HCT116 (cell line): ENCODE measurements at regions not wholly inside any gene's neighbourhood (a gene's known extent, or its start where the extent isn't known, plus 50 kb on each side); places are given as distances from the start of the nearest gene placed in this dataset.

Experiments
- ATAC-seq: fragments of 200-7000 bp; cut with Tn5 transposase; 2 replicates; pipeline ENCODE4 v1.9.1; 2020; ENCODE audit warnings: mild to moderate bottlenecking, moderate library complexity
- BruUV-seq: library from RNA; stranded (reverse); fragments of 400-500 nt; replicated peaks from 2 replicates; lab custom pipeline; 2021; lab: Mats Ljungman, UMichigan
- CTCF ChIA-PET: fragments of 300-600 bp; sonication (Branson Sonifier 250); formaldehyde crosslinking; loops from one replicate; lab custom pipeline; 2021; ENCODE audit warnings: antibody characterized with exemption; lab: Charles Lee
- POLR2A ChIA-PET: fragments of 300-600, 350-600 bp; sonication (Branson Sonifier 250); formaldehyde crosslinking; loops from one replicate; lab custom pipeline; 2021; ENCODE audit warnings: antibody characterized with exemption; lab: Charles Lee
- RAD21 ChIA-PET, 2 experiments: fragments of 300-600 bp; sonication (Branson Sonifier 250); formaldehyde crosslinking; loops; one replicate each; lab custom pipeline; 2023; ENCODE audit warnings: low total read pairs in 2 of 2; ENCODE audit not compliant: uncharacterized antibody in 2 of 2, unreplicated experiment in 2 of 2, low non-redundant PET in 1 of 2; lab: Charles Lee
- DNase-seq: peaks from one replicate; pipeline ENCODE4 v3.0.0-alpha.2; 2010; ENCODE audit warnings: low read depth, low spot score
- H2AFZ ChIP-seq: fragments of 200-600 bp; shearing (Covaris generic), sonication (generic); 2 replicates; pipeline ENCODE4 v1.6.1; 2017; ENCODE audit warnings: low read depth, mixed run types, mixed read lengths, antibody characterized with exemption, low read length; ENCODE audit not compliant: poor library complexity, severe bottlenecking
- H3K27ac ChIP-seq: 2 replicates; pipeline ENCODE4 v1.5.1; 2012; ENCODE audit warnings: low read depth, low read length
- H3K27me3 ChIP-seq: fragments of 200-600 bp; sonication (generic); 2 replicates; pipeline ENCODE4 v1.6.1; 2016; ENCODE audit warnings: mixed run types, low read length, mixed read lengths; ENCODE audit not compliant: insufficient read depth
- H3K36me3 ChIP-seq, 2 experiments: fragments of 200-500 bp in 1 of 2; fragments of 200-600 bp in 1 of 2; sonication (Bioruptor generic) in 1 of 2; sonication (generic) in 1 of 2; 2 replicates each; pipeline versions ENCODE4 v1.5.1 to v1.6.1; 2014 to 2016; ENCODE audit warnings: low read length in 2 of 2, inconsistent platforms in 1 of 2, mixed read lengths in 1 of 2, mixed run types in 1 of 2; ENCODE audit not compliant: insufficient read depth in 2 of 2, control insufficient read depth in 1 of 2
- H3K4me1 ChIP-seq, 2 experiments: fragments of 200-600 bp in 1 of 2; sonication (generic) in 1 of 2; 2 replicates each; pipeline versions ENCODE4 v1.5.1 to v1.6.1; 2012 to 2017; ENCODE audit warnings: low read length in 2 of 2, inconsistent platforms in 1 of 2, mild to moderate bottlenecking in 1 of 2, mixed read lengths in 1 of 2, mixed run types in 1 of 2, moderate library complexity in 1 of 2; ENCODE audit not compliant: insufficient read depth in 2 of 2, control insufficient read depth in 1 of 2
- H3K4me2 ChIP-seq: fragments of 200-600 bp; sonication (generic); 2 replicates; pipeline ENCODE4 v1.6.1; 2017; ENCODE audit warnings: mixed run types, low read length, mixed read lengths
- H3K4me3 ChIP-seq, 2 experiments: fragments of 200-600 bp in 1 of 2; sonication (generic) in 1 of 2; replicated peaks in 1 of 2; 2 replicates each; pipeline ENCODE4 v1.5.1; 2011 to 2016; ENCODE audit warnings: low read length in 2 of 2, control low read depth in 1 of 2, low read depth in 1 of 2, mild to moderate bottlenecking in 1 of 2, mixed read lengths in 1 of 2, mixed run types in 1 of 2
- H3K79me2 ChIP-seq: fragments of 200-600 bp; sonication (generic); 2 replicates; pipeline ENCODE4 v1.6.1; 2017; ENCODE audit warnings: mild to moderate bottlenecking, mixed run types, low read length, moderate library complexity, mixed read lengths; ENCODE audit not compliant: insufficient read depth
- H3K9ac ChIP-seq: fragments of 200-600 bp; sonication (generic); 2 replicates; pipeline ENCODE4 v1.6.1; 2016; ENCODE audit warnings: low read length, mixed read lengths
- H3K9me2 ChIP-seq: fragments of 200-600 bp; sonication (generic), shearing (Covaris generic); 2 replicates; pipeline ENCODE4 v1.6.1; 2017; ENCODE audit warnings: mixed run types, mild to moderate bottlenecking, moderate library complexity; ENCODE audit not compliant: insufficient read depth
- H3K9me3 ChIP-seq, 2 experiments: fragments of 200-500 bp in 1 of 2; fragments of 200-600 bp in 1 of 2; sonication (Bioruptor generic) in 1 of 2; sonication (generic) in 1 of 2; 2 replicates each; pipeline ENCODE4 v1.6.1; 2014 to 2017; ENCODE audit warnings: low read length in 2 of 2, mixed read lengths in 2 of 2, inconsistent platforms in 1 of 2, low read depth in 1 of 2, mild to moderate bottlenecking in 1 of 2, mixed run types in 1 of 2, moderate library complexity in 1 of 2; ENCODE audit not compliant: control insufficient read depth in 1 of 2, insufficient read depth in 1 of 2
- H4K20me1 ChIP-seq: fragments of 200-600 bp; sonication (generic), shearing (Covaris generic); 2 replicates; pipeline ENCODE4 v1.6.1; 2017; ENCODE audit warnings: mixed run types, mild to moderate bottlenecking, moderate library complexity; ENCODE audit not compliant: insufficient read depth
- CBX3 ChIP-seq: IDR thresholded peaks from 2 replicates; pipeline ENCODE4 v1.6.1; 2012; ENCODE audit warnings: low read depth
- CEBPB ChIP-seq: IDR thresholded peaks from 2 replicates; pipeline ENCODE4 v1.6.1; 2012; ENCODE audit warnings: low read depth
- ELF1 ChIP-seq: IDR thresholded peaks from 2 replicates; pipeline ENCODE4 v1.6.1; 2012; ENCODE audit warnings: low read depth, borderline replicate concordance
- EZH2phosphoT487 ChIP-seq: fragments of 200-600 bp; IDR thresholded peaks from 2 replicates; pipeline ENCODE4 v1.6.1; 2018; ENCODE audit warnings: antibody characterized with exemption, borderline replicate concordance
- FOSL1 ChIP-seq: IDR thresholded peaks from 2 replicates; pipeline ENCODE4 v1.6.1; 2012; ENCODE audit warnings: low read depth
- RAD21 ChIP-seq: IDR thresholded peaks from 2 replicates; pipeline ENCODE4 v1.6.1; 2012; ENCODE audit warnings: low read depth, mild to moderate bottlenecking
- REST ChIP-seq: IDR thresholded peaks from 2 replicates; pipeline ENCODE4 v1.6.1; 2012; ENCODE audit warnings: low read depth
- SRF ChIP-seq: IDR thresholded peaks from 2 replicates; pipeline ENCODE4 v1.6.1; 2012; ENCODE audit warnings: low read depth
- TCF7L2 ChIP-seq: IDR thresholded peaks from 2 replicates; pipeline ENCODE4 v1.7.0; 2011; ENCODE audit warnings: borderline replicate concordance, inconsistent platforms; ENCODE audit not compliant: insufficient read depth, insufficient read length; ENCODE audit errors: extremely low read depth
- ZFX ChIP-seq: fragments of 450-650 bp; IDR thresholded peaks from 2 replicates; pipeline ENCODE4 v1.6.1; 2017
- intact Hi-C: fragments of 100-400 bp; cut with micrococcal nuclease; formaldehyde crosslinking; loops from 2 replicates; pipeline ENCODE4 v1.10.0; 2022
- TF ChIP-seq, protein P1 (sequence below), 3 experiments: fragments of 200-600 bp in 1 of 3; sonication (generic) in 1 of 3; IDR thresholded peaks in 2 of 3; conservative IDR thresholded peaks in 1 of 3; 2 replicates each; pipeline ENCODE4 v1.5.1; 2012 to 2017; ENCODE audit warnings: low read depth in 2 of 3, low read length in 2 of 3, antibody characterized with exemption in 1 of 3, borderline replicate concordance in 1 of 3, control low read depth in 1 of 3, mild to moderate bottlenecking in 1 of 3, mixed read lengths in 1 of 3, mixed run types in 1 of 3, moderate library complexity in 1 of 3; ENCODE audit not compliant: insufficient read depth in 1 of 3
- TF ChIP-seq, protein P2 (sequence below): IDR thresholded peaks from 2 replicates; pipeline ENCODE4 v1.6.1; 2012
- TF ChIP-seq, protein P3 (sequence below): IDR thresholded peaks from 2 replicates; pipeline ENCODE4 v1.6.1; 2011; ENCODE audit warnings: mild to moderate bottlenecking, low read length, moderate library complexity; ENCODE audit not compliant: insufficient replicate concordance; ENCODE audit errors: extremely low read depth
- TF ChIP-seq, protein P4 (sequence below): IDR thresholded peaks from 2 replicates; pipeline ENCODE4 v1.6.1; 2012

DNA sequence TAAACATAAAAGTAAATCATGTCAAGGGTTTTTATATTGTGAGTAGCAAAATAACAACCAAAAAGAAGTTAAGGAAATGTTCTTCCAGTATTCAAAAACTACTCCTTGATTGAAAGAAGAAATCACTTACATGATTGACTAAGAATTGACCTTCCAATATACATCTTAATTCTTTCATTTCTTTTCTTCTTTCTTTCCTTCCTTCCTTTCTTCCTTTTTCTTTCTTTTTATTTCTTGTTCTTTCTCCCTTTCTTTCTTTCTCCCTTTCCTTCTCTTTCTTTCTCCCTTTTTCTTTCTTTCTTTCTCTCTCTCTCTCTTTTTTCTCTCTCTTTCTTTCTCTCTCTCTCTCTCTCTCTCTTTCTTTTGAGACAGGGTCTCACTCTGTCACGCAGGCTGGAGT, 60.7 kb upstream of the SOX9 start:
- H3K79me2 ChIP-seq: no peaks in the 10 kb centered on the region

More for the DNA sequence above, 60.7 kb upstream of the SOX9 start:
- TF ChIP-seq, protein P1, sequence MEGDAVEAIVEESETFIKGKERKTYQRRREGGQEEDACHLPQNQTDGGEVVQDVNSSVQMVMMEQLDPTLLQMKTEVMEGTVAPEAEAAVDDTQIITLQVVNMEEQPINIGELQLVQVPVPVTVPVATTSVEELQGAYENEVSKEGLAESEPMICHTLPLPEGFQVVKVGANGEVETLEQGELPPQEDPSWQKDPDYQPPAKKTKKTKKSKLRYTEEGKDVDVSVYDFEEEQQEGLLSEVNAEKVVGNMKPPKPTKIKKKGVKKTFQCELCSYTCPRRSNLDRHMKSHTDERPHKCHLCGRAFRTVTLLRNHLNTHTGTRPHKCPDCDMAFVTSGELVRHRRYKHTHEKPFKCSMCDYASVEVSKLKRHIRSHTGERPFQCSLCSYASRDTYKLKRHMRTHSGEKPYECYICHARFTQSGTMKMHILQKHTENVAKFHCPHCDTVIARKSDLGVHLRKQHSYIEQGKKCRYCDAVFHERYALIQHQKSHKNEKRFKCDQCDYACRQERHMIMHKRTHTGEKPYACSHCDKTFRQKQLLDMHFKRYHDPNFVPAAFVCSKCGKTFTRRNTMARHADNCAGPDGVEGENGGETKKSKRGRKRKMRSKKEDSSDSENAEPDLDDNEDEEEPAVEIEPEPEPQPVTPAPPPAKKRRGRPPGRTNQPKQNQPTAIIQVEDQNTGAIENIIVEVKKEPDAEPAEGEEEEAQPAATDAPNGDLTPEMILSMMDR (IDR thresholded peaks at IDR 0.05 in 2 of 3, conservative IDR thresholded peaks at IDR 0.05 in 1 of 3; ENCODE audit: borderline replicate concordance in 1 of 3, insufficient read depth in 1 of 3, low read depth in 2 of 3, low read length in 2 of 3): no peak
- no peak for TF ChIP-seq FOSL1
- no peak for TF ChIP-seq CEBPB
- TF ChIP-seq ZFX: no peak
- TF ChIP-seq SRF: no peak
- TF ChIP-seq, protein P2, sequence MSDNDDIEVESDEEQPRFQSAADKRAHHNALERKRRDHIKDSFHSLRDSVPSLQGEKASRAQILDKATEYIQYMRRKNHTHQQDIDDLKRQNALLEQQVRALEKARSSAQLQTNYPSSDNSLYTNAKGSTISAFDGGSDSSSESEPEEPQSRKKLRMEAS: no peak
- TF ChIP-seq ELF1: no peak
- TF ChIP-seq EZH2phosphoT487: no peak
- TF ChIP-seq TCF7L2: no peak
- no peak for TF ChIP-seq CBX3
- TF ChIP-seq, protein P3, sequence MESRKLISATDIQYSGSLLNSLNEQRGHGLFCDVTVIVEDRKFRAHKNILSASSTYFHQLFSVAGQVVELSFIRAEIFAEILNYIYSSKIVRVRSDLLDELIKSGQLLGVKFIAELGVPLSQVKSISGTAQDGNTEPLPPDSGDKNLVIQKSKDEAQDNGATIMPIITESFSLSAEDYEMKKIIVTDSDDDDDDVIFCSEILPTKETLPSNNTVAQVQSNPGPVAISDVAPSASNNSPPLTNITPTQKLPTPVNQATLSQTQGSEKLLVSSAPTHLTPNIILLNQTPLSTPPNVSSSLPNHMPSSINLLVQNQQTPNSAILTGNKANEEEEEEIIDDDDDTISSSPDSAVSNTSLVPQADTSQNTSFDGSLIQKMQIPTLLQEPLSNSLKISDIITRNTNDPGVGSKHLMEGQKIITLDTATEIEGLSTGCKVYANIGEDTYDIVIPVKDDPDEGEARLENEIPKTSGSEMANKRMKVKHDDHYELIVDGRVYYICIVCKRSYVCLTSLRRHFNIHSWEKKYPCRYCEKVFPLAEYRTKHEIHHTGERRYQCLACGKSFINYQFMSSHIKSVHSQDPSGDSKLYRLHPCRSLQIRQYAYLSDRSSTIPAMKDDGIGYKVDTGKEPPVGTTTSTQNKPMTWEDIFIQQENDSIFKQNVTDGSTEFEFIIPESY: no peak
- TF ChIP-seq REST: no peak
- no peak for TF ChIP-seq RAD21
- TF ChIP-seq, protein P4, sequence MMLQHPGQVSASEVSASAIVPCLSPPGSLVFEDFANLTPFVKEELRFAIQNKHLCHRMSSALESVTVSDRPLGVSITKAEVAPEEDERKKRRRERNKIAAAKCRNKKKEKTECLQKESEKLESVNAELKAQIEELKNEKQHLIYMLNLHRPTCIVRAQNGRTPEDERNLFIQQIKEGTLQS: no peak
- H3K4me1 ChIP-seq: no peaks in the 10 kb centered on the region
- H3K9me3 ChIP-seq: no peaks in the 10 kb centered on the region
- no peaks in the 10 kb centered on the region for H3K9me2 ChIP-seq
- RAD21 ChIA-PET: no interaction called here
- no peaks in the 10 kb centered on the region for H3K36me3 ChIP-seq
- no peak overlapping the region for H3K4me3 ChIP-seq
- POLR2A ChIA-PET: no interaction called here
- no peak overlapping the region for H3K27ac ChIP-seq
- no peak overlapping the region for H3K9ac ChIP-seq
- no peak overlapping the region for H3K4me2 ChIP-seq
- no peaks in the 10 kb centered on the region for H4K20me1 ChIP-seq
- H3K27me3 ChIP-seq: no peaks in the 10 kb centered on the region
- CTCF ChIA-PET: no interaction called here
- intact Hi-C loops: no loop called here
- BruUV-seq: no TSS peak
- no peak overlapping the region for H2AFZ ChIP-seq
- DNase-seq (no peak), ATAC-seq (no peak)
